ENCODE measurements at regions not wholly inside any gene's neighbourhood (a gene's known extent, or its start where the extent isn't known, plus 50 kb on each side); places are given as distances from the start of the nearest gene placed in this dataset.

GRCh38 chr11:69554849-69555248 is 73.4 kb downstream of the LINC01488 start:
- DNase-seq (ENCODE audit: low read depth): no peak
- no peak for TF ChIP-seq CTCF (IDR thresholded peaks at IDR 0.05; ENCODE audit: insufficient read depth, low read depth, low read length)
- no peak overlapping the region for H3K4me3 ChIP-seq (ENCODE audit: low read depth, low read length)

- DNase-seq (ENCODE audit: low read depth): no peak
- TF ChIP-seq CTCF (IDR thresholded peaks at IDR 0.05; ENCODE audit: insufficient read depth, low read depth, low read length): no peak
Observed at GRCh38 chr11:69557266-69557665, 75.8 kb downstream of the LINC01488 start.

DNA sequence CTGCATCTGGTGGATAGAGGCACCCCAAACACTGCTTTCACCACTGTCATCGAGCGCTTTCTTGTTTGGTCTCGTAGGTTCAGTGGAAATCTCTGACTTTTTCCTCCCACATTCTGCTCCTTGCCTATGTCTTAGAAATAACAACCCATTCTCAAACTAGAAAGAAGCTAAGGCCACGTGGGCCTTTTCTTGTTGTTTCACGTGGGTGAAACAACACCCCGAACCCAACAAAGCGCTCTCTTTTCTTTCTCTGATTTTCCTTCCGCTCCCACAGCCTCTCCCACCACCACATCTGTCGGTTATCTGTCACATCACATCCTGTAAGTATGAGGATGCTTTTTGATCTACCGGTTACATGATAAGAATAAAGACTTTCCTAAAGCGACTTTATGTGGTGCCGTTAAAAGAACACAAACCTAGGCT is 77.1 kb downstream of the LINC01488 start:
- TF ChIP-seq CTCF (IDR thresholded peaks at IDR 0.05; ENCODE audit: insufficient read depth, low read depth, low read length): no peak
- H3K4me3 ChIP-seq (ENCODE audit: low read depth, low read length): no peak overlapping the region
- DNase-seq (ENCODE audit: low read depth): no peak

More at GRCh38 chr11:69557266-69557665, 75.8 kb downstream of the LINC01488 start:
- H3K4me3 ChIP-seq (ENCODE audit: low read depth, low read length): no peak overlapping the region

GRCh38 chr11:69559181-69559580 is 77.7 kb downstream of the LINC01488 start:
- no peak for DNase-seq (ENCODE audit: low read depth)
- H3K4me3 ChIP-seq (ENCODE audit: low read depth, low read length): no peak overlapping the region
- no peak for TF ChIP-seq CTCF (IDR thresholded peaks at IDR 0.05; ENCODE audit: insufficient read depth, low read depth, low read length)

DNA sequence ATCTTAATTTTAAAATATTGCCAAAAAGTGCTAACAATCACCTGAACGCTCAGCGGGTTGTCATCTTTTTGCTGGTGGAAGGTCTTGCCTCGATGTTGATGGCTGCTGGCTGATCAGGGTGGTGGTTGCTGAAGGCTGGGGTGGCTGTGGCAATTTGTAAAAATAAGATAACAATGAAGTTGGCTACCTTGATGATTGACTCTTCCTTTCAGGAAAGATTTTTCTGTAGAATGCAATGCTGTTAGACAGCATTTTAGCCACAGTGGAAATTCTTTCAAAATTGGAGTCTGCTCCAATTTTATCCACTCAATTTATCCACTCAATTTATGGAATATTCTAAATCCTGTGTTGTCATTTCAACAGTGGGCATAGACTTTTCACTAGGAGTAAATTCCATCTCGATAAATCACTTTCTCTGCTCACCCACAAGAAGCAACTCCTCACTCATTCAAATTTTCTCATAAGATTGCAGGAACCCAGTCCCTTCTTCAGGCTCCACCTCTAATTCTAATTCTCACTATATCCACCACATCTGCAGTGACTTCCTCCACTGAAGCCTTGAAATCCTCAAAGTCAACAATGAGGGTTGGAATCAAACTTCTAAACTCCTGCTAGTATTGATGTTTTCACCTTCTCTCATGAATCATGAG is 78.8 kb downstream of the LINC01488 start:
- no peak for TF ChIP-seq CTCF (IDR thresholded peaks at IDR 0.05; ENCODE audit: insufficient read depth, low read depth, low read length)
- no peak for DNase-seq (ENCODE audit: low read depth)
- H3K4me3 ChIP-seq (ENCODE audit: low read depth, low read length): no peak overlapping the region

DNA sequence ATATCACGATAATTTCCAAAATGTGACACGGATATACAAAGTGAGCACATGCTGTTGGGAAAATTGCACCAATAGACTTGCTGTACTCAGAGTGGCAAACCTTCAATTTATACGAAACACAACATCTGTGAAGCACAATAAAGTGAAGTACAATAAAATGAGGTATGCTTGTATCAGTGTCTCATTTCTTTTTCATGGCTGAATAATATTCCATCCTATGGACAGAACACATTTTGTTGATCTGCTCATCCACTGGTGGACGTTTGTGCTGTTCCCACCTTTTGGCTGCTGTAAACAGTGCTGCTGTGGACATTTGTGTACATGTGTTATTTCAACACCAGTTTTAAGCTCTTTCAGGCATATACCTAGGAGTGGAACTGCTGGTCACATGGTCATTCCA is 78.7 kb upstream of the CCND1 start:
- H3K4me3 ChIP-seq (ENCODE audit: low read depth, low read length): no peak overlapping the region
- no peak for TF ChIP-seq CTCF (IDR thresholded peaks at IDR 0.05; ENCODE audit: insufficient read depth, low read depth, low read length)
- no peak for DNase-seq (ENCODE audit: low read depth)

DNA sequence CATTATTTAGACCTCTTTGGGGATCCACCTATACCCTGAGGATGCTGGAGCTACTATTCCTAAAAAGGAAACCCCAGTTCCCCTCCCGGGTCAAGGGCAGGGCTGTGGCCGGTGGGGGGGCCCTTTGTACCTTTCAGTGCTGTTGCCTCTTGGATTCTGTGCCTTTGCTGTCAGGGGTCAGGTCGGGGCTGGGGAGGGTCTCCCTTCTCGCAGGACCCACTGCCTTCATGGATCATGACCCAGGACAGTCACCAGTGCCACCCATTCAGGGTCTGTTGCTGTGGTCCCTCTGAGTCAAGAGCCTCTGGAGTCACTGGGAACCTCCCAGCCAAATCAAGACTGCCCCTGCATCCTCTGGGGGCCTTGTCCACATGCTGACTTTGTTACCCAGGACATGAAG is 78.1 kb upstream of the CCND1 start:
- DNase-seq (ENCODE audit: low read depth): no peak
- H3K4me3 ChIP-seq (ENCODE audit: low read depth, low read length): no peak overlapping the region
- TF ChIP-seq CTCF (IDR thresholded peaks at IDR 0.05; ENCODE audit: insufficient read depth, low read depth, low read length): no peak

Measured in fibroblast of villous mesenchyme (primary cell).